Putamen (tissue), 1 donor: ENCODE measurements at regions not wholly inside any gene's neighbourhood (a gene's known extent, or its start where the extent isn't known, plus 50 kb on each side); places are given as distances from the start of the nearest gene placed in this dataset.
"Not testable (repeated sequence)": the region's sequence is repeated elsewhere in the genome, so short reads cannot be mapped to it uniquely, and the experiment has no call there.

ENCODE experiments used
- DNase-seq: peaks from one replicate; pipeline ENCODE4 v3.0.0-alpha.2; 2016; ENCODE audit warnings: low spot score

DNA sequence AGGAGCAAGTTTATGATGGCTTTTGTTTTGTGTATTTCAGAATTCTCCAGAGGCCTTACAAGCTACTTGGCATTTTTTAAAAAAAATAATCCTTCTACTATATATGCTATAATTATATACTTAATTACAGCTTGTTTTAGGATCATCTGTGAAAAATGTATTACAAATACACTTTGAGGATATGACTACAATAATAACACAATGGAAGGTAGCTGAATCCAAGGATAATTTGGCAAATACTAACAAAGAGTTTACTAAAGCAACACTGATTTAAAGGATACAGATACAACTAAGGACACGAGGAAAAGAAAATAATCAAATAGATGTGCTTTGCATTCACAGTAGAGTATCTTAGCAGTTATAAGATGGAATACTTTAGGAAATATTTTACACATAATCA, 381.9 kb upstream of the CITED2 start:
- DNase-seq = no peak

DNA sequence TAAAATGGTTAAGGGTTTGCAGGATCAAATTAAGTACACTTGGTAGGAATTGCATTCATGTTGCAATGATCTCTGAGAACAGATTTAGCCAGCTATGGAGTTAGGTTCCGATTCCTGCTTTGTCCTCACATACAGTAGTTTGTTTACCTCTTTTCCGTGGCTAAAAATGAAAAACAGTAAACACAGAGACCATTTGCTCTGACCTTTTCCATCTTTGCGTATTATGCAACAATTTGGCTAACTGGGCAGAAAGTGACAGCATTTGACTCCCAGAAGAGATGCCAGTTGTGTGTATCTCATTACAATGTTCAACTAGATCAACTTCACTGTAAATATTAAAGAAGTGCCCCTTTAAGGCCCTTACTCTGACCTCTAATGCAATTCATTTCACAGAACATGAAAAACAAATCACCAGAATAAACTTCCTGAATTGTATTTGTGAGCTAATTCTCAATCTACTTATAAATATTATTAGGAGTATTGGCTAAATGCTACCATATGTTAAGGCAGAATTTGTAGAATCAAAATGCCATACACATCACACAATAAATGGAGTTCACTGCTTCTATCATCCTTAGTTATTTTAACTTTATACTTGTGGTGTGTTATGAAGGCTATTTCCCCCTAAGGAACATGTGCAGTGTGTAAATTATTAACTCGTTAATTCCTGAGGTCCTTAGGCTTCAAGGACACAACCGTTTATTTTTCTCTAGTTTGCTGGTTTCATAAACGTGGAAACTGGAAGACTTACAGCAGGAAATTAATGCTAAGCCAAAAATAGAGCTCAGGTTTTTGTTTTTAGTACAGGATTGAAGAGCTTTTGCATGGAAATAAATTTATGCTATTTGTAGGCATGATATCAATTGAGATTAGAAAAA, 380.7 kb upstream of the CITED2 start:
- no peak for DNase-seq

- DNase-seq = no peak
Observed at GRCh38 chr6:139753198-139753861, 378.9 kb upstream of the CITED2 start.

DNA sequence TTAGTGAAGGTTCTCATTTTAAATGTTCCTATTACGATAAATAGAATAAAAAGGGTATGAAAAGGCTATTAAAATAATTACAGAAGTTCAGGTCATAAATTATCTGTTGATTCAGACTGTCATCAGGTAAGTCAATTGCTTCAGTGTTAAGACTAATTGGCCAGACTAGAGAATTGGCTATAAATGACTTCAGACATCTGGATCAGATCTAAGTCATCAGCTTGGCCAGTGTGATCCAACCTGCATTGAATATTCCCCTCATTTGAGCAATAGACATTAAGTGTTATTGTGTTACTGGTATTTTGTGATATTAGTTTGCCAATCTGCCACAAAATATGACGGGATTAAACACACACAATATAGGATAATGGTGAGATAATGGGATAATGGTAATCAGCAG, 377.6 kb upstream of the CITED2 start:
- DNase-seq = no peak

GRCh38 chr6:139751179-139751578, 376.7 kb upstream of the CITED2 start:
- no peak for DNase-seq

- no peak for DNase-seq
Observed at GRCh38 chr6:139748353-139749146, 374.1 kb upstream of the CITED2 start.

DNA sequence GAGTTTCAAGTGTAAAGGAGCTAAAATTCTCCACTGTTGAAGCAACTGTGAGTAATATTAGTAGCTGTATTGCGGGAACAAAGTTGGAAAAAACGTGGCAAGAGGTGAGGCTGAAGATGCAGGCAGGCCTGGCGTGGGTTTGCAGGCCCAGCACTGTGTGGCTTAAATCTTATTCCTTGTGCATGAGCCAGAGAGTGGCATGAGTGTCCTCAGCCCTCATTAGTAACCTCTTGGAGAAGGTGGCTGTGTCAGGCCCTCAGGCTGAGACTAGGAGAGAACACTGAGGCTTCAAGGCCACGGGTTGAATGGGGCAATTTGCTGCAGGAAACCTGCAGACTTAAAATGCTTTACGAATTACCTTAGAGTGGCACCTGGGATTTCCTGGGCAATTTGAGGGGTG, 372.7 kb upstream of the CITED2 start:
- DNase-seq = no peak

GRCh38 chr6:139744891-139745290, 370.4 kb upstream of the CITED2 start:
- DNase-seq = no peak

DNA sequence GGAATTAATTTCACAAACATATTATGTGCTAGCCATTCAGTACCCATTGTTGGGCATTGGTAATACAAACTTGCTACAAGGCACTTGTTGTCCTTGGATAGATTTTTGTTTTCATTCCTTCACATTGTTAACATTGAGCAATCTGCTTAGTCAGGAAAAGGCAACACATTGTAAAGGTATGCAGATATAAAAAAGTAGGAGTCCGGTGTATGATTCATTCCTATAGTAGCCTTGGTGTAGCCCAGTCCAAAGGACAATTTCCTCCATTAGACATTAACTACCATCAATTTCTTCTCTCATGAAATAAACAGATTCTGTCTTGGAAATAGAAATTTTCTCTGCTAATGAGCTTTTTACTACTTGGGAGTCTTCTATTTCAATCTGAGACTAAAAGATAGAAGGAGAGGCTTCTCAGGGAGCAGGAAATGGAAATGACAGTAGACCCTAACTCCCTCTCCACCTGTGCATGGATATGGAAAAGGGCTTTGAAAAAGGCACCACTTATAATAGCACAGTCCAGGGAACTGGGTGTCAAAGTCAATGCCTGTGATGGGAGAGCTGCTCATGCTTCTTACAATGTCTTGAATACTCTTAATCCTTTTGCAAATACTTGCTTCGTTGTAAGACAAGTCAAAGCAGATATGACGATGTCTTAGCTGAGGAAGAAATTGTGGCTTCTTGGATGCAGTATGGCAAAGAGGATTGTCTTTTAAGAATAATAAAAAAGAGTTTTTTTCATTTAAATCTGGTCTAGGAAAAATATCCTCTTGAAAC, 369.4 kb upstream of the CITED2 start:
- no peak for DNase-seq

DNA sequence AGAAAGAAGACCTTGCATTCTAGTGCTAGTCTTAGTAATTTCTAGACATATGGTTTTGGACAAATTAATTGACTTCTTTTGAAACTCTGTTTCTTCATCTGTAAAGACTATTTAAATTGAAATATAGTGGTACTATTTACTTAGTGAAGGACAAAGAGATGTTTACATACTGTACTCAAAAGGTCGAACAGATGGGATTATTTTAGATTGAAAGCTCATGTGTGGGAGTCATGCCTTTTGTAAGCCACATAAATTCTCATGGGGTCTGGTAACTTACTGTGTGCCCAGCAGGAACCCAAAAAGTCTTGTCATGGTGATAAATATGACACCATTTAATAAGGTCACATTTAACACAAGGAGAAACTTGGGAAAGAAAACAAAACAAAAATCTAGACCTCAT, 368.2 kb upstream of the CITED2 start:
- DNase-seq = no peak

DNA sequence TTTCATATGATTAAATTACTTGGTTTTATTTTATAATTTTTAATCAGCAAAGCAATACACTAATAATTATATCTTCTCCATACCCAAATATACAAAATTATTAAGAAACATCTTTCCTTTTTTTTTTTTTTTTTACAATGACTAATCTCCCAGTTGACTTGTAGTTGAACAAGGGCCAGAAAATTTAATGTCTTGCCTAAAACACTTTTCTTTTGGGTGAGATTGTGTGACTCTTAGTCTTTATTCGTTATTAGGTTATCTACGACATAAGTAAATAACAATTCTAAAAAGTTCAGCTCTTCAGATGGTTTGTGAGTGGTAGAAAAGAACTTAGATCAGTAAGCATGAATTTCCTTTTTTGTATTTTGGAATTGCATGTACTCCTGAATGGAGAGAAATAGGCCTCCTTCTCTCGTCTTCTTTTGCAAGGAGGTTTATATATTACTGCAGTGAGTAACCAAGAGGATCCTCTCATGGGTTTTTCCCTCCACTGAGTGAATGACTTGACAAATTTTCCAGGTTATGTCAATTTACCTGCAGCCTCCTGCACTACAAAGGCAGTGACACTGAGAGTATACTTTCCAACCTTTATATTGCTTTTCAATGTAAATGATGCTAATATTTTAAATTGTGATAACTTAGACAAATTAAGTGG, 364.5 kb upstream of the CITED2 start:
- no peak for DNase-seq

- DNase-seq = no peak
Observed at GRCh38 chr6:139736325-139736906, 362.0 kb upstream of the CITED2 start.

DNA sequence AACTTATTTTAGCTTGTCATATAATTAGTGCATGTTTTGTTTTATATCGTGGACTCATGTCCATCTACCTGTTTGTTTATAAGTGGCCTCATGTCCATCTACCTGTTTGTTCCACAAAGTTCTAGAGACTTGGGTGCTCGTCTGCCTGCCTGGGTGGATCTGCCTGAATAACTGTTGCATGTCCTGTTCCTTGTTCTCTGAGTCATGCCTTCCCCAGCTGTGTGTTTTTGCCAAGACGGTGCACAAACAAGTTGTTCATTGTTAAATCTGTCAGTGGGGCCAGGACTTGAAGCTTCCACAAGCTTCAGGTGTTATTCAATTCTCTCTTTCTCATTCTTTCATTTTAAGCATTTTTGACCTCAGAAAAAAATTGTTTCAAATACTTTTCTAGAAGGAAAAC, 358.0 kb upstream of the CITED2 start:
- no peak for DNase-seq

DNA sequence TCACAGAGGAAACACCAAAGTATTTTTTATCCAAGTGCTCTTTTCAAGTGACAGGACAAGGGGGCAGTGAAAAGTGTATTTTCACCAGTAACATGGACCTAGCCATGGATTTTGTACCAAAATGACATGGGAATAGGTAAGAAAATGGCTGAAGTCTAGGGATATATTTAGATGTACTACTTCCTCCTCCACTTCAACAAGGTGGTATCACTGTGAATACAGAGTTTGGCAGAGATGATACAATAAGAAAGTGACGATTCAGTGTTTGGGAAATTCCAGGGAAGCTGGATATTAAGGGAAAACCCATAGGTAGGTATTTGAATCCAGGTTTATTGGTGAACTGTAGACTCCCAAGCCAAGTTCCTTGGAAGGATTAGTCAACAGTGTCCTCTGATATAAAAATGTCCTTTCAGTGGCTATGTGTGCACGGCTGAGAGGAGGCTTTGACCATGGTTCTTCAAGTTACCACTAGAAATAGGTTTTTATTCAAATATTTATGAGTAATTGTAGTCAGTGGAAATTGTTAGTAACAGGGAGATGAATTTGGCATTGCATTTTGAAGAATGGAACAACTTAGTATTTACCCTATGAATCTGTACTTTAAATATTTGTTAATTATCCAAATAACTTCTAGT, 356.0 kb upstream of the CITED2 start:
- no peak for DNase-seq

GRCh38 chr6:139728876-139729427, 354.5 kb upstream of the CITED2 start:
- DNase-seq = no peak

GRCh38 chr6:139726272-139726671, 351.8 kb upstream of the CITED2 start:
- DNase-seq = not testable (repeated sequence)

GRCh38 chr6:139722530-139722929, 348.1 kb upstream of the CITED2 start:
- DNase-seq = peak; percentile 59

DNA sequence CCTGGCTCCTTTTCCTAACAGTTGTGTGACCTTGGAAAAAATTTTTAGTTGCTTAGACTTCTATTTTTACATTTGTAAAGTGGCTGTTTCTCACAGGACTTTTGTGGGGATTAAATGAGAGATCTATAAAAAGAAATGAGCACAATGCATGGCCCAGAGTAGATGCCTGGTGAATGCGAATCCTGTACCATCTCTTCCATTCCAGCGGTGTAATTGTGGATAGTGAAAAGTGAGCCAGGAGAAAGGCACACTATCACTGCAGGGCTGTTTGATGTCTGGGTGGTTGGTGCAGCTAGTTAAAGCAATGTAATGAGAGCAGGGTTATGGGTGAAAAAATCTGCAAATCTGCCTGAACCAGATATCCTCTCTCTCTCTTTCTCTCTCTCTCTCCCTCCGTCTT, 347.5 kb upstream of the CITED2 start:
- no peak for DNase-seq

DNA sequence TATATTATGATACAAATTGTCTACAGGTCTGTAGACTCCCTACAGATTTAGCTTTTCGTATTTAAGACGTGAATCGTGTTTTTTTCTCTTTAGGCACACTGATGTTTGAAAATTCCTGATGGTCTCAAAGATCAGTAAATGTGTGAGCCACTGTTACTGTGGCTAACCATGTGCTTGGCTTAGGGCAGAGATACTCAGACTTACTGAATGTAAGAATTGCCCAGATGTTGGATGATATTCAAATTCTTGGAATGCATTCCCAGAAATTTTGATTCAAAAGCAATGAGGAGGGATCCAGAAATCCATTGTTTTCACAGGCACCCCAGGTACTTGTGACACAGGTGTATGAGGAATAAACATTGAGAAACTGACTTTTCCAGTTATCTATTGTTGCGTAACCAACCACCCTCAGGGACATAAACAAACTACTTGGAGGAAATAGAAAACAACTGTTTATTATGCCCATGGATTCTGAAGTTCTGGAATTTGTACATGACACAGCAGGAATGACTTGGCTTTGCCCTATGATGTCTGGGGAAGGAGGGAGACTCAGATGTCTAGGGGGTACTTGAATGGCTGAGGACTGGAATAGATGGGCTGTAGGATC, 339.6 kb upstream of the CITED2 start:
- DNase-seq = no peak

GRCh38 chr6:139713424-139713823, 339.0 kb upstream of the CITED2 start:
- no peak for DNase-seq
